ENCODE measurements at regions not wholly inside any gene's neighbourhood (a gene's known extent, or its start where the extent isn't known, plus 50 kb on each side); places are given as distances from the start of the nearest gene placed in this dataset.

GRCh38 chr6:19558934-19559333 lies 278.2 kb upstream of the ID4 start (continued):
- TF ChIP-seq ZNF592 (IDR thresholded peaks at IDR 0.05) (no peak), FOXM1 (IDR thresholded peaks at IDR 0.05; ENCODE audit: low read depth, low read length) (no peak)

GRCh38 chr6:19562468-19562867 lies 274.7 kb upstream of the ID4 start:
- FAIRE-seq (no peak), ATAC-seq (no peak), DNase-seq (ENCODE audit: low read depth, low spot score) (no peak)
- intact Hi-C loops (cut with micrococcal nuclease; ENCODE audit: unreplicated experiment) (no loop called here), in situ Hi-C loops (cut with MboI) (no loop called here)
- H3K36me3 ChIP-seq (ENCODE audit: control insufficient read depth in 2 of 2, insufficient read depth in 2 of 2, low read length in 1 of 2), result no peaks in the 10 kb centered on the region
- ChIA-PET CTCF (no interaction called here), SMC1A (ENCODE audit: uncharacterized antibody, unreplicated experiment) (interaction anchor here (1.1 kb wide), 1 partner anchor 17 kb away, joined by 3 read pairs; no protein-coding TSS in a partner anchor), POLR2A (no interaction called here), RAD21 (ENCODE audit: unreplicated experiment) (no interaction called here)
- no peak overlapping the region for H3K27ac ChIP-seq (ENCODE audit: control insufficient read depth, insufficient read depth)
- H3K27me3 ChIP-seq (replicated peaks in 1 of 2; ENCODE audit: control insufficient read depth in 2 of 2, insufficient read depth in 2 of 2, low read length in 1 of 2), result no peaks in the 10 kb centered on the region
- WGBS (ENCODE audit: insufficient coverage, insufficient replicate concordance, low lambda C conversion rate, missing lambda C conversion rate), result 7% methylated on average over 1 of the region's 1 CpG
- H3K4me3 ChIP-seq, result no peak overlapping the region
- BruUV-seq (replicated peaks), result no TSS peak
- no peaks in the 10 kb centered on the region for H4K20me1 ChIP-seq (ENCODE audit: control insufficient read depth, insufficient read depth)
- TF ChIP-seq ZNF217 (IDR thresholded peaks at IDR 0.05) (no peak), HDAC6 (IDR thresholded peaks at IDR 0.05; ENCODE audit: unreplicated experiment) (no peak), NR2C1 (IDR thresholded peaks at IDR 0.05) (no peak), EP300 (IDR thresholded peaks at IDR 0.05; ENCODE audit: borderline replicate concordance in 1 of 2, control insufficient read depth in 1 of 2, low read depth in 2 of 2, low read length in 2 of 2) (no peak), SIX5 (IDR thresholded peaks at IDR 0.05; ENCODE audit: low read depth, low read length, severe bottlenecking) (no peak), POLR2A (IDR thresholded peaks at IDR 0.05; ENCODE audit: low read depth, low read length) (no peak), CEBPZ (IDR thresholded peaks at IDR 0.05; ENCODE audit: low read depth, low read length) (no peak), HSF1 (IDR thresholded peaks at IDR 0.05; ENCODE audit: low read depth, low read length) (no peak), ZNF274 (IDR thresholded peaks at IDR 0.05; ENCODE audit: insufficient read depth, insufficient read length) (no peak), GATAD2B (conservative IDR thresholded peaks at IDR 0.05; ENCODE audit: low read depth) (no peak)
- no peak overlapping the region for H3K9ac ChIP-seq (ENCODE audit: control insufficient read depth, insufficient read depth, low read length)
- H3K79me2 ChIP-seq (ENCODE audit: control insufficient read depth, insufficient read depth, low read length), result no peaks in the 10 kb centered on the region
- no peaks in the 10 kb centered on the region for H3K4me1 ChIP-seq (ENCODE audit: control insufficient read depth, insufficient read depth, low read length)
- H3K9me3 ChIP-seq (replicated peaks; ENCODE audit: control insufficient read depth, insufficient read depth, low read length), result no peaks in the 10 kb centered on the region
- H2AFZ ChIP-seq (ENCODE audit: control insufficient read depth, low read depth, low read length), result no peak overlapping the region
- no peak overlapping the region for H3K4me2 ChIP-seq (ENCODE audit: control insufficient read depth, insufficient read depth)

All from GM12878 (cell line).